ENCODE measurements at regions not wholly inside any gene's neighbourhood (a gene's known extent, or its start where the extent isn't known, plus 50 kb on each side); places are given as distances from the start of the nearest gene placed in this dataset.

GRCh38 chr5:124932791-124933600 lies 186.6 kb upstream of the ZNF608 start:
- Histone ChIP-seq H3K27ac (ENCODE audit: low read depth in 1 of 2, low read length in 2 of 2) (no peak overlapping the region), H3K9me3 (ENCODE audit: control insufficient read depth, low read length) (no peaks in the 10 kb centered on the region)
- no peak for ATAC-seq (ENCODE audit: low FRiP score)

GRCh38 chr5:124935065-124935464 lies 188.6 kb upstream of the ZNF608 start:
- no peaks in the 10 kb centered on the region for H3K9me3 ChIP-seq (ENCODE audit: control insufficient read depth, low read length)
- no peak for DNase-seq
- intact Hi-C loops (cut with DNase I), result no loop called here
- H3K27ac ChIP-seq (ENCODE audit: low read depth in 1 of 2, low read length in 2 of 2), result no peak overlapping the region
- no peaks in the 10 kb centered on the region for H3K27me3 ChIP-seq (ENCODE audit: control insufficient read depth in 1 of 2, insufficient read depth in 2 of 2, low read length in 1 of 2)
- H3K4me3 ChIP-seq (ENCODE audit: low read length in 2 of 2), result no peak overlapping the region
- ATAC-seq (ENCODE audit: low FRiP score), result no peak
- WGBS, 2 donors, result 89 to 95% methylated on average over 4 of the region's 4 CpGs
- H3K4me1 ChIP-seq (ENCODE audit: control insufficient read depth in 1 of 2, insufficient read depth in 2 of 2, low read length in 2 of 2), result no peaks in the 10 kb centered on the region
- no peaks in the 10 kb centered on the region for H3K36me3 ChIP-seq (ENCODE audit: control insufficient read depth in 1 of 2, insufficient read depth in 2 of 2, low read length in 1 of 2)

More at GRCh38 chr5:124932791-124933600, 186.6 kb upstream of the ZNF608 start:
- Histone ChIP-seq H3K4me1 (ENCODE audit: control insufficient read depth in 1 of 2, insufficient read depth in 2 of 2, low read length in 2 of 2) (no peaks in the 10 kb centered on the region), H3K36me3 (ENCODE audit: control insufficient read depth in 1 of 2, insufficient read depth in 2 of 2, low read length in 1 of 2) (no peaks in the 10 kb centered on the region), H3K27me3 (ENCODE audit: control insufficient read depth in 1 of 2, insufficient read depth in 2 of 2, low read length in 1 of 2) (no peaks in the 10 kb centered on the region), H3K4me3 (ENCODE audit: low read length in 2 of 2) (no peak overlapping the region)
- intact Hi-C loops (cut with DNase I), result no loop called here
- WGBS, 2 donors, result 6 to 11% methylated on average over 4 of the region's 4 CpGs
- no peak for DNase-seq

- Histone ChIP-seq H3K4me1 (ENCODE audit: control insufficient read depth in 1 of 2, insufficient read depth in 2 of 2, low read length in 2 of 2) (no peaks in the 10 kb centered on the region), H3K36me3 (ENCODE audit: control insufficient read depth in 1 of 2, insufficient read depth in 2 of 2, low read length in 1 of 2) (no peaks in the 10 kb centered on the region), H3K4me3 (ENCODE audit: low read length in 2 of 2) (no peak overlapping the region), H3K9me3 (ENCODE audit: control insufficient read depth, low read length) (peaks cover 3% of the 10 kb centered on the region), H3K27ac (ENCODE audit: low read depth in 1 of 2, low read length in 2 of 2) (no peak overlapping the region), H3K27me3 (ENCODE audit: control insufficient read depth in 1 of 2, insufficient read depth in 2 of 2, low read length in 1 of 2) (no peaks in the 10 kb centered on the region)
- DNase-seq (no peak), ATAC-seq (ENCODE audit: low FRiP score) (no peak)
- WGBS, 2 donors, result 87 to 88% methylated on average over 4 of the region's 4 CpGs
- intact Hi-C loops (cut with DNase I), result no loop called here
These were observed 190.1 kb upstream of the ZNF608 start for GRCh38 chr5:124936626-124936933.

- intact Hi-C loops (cut with DNase I), result no loop called here
- no peaks in the 10 kb centered on the region for H3K36me3 ChIP-seq (ENCODE audit: control insufficient read depth in 1 of 2, insufficient read depth in 2 of 2, low read length in 1 of 2)
- H3K9me3 ChIP-seq (ENCODE audit: control insufficient read depth, low read length), result peaks cover 3% of the 10 kb centered on the region
- H3K27ac ChIP-seq (ENCODE audit: low read depth in 1 of 2, low read length in 2 of 2), result no peak overlapping the region
- 85% methylated on average over 10 of the region's 10 CpGs for WGBS, 2 donors
- no peak for ATAC-seq (ENCODE audit: low FRiP score)
- H3K4me1 ChIP-seq (ENCODE audit: control insufficient read depth in 1 of 2, insufficient read depth in 2 of 2, low read length in 2 of 2), result no peaks in the 10 kb centered on the region
- no peaks in the 10 kb centered on the region for H3K27me3 ChIP-seq (ENCODE audit: control insufficient read depth in 1 of 2, insufficient read depth in 2 of 2, low read length in 1 of 2)
- no peak overlapping the region for H3K4me3 ChIP-seq (ENCODE audit: low read length in 2 of 2)
- no peak for DNase-seq
These were observed 194.9 kb upstream of the ZNF608 start for GRCh38 chr5:124941051-124942049.

GRCh38 chr5:124948062-124948753 lies 201.8 kb upstream of the ZNF608 start:
- no peaks in the 10 kb centered on the region for H3K27me3 ChIP-seq (ENCODE audit: control insufficient read depth in 1 of 2, insufficient read depth in 2 of 2, low read length in 1 of 2)
- H3K27ac ChIP-seq (ENCODE audit: low read depth in 1 of 2, low read length in 2 of 2), result no peak overlapping the region
- ATAC-seq (ENCODE audit: low FRiP score) (no peak), DNase-seq (no peak)
- H3K36me3 ChIP-seq (ENCODE audit: control insufficient read depth in 1 of 2, insufficient read depth in 2 of 2, low read length in 1 of 2), result no peaks in the 10 kb centered on the region
- WGBS, 2 donors, result 82 to 86% methylated on average over 9 of the region's 9 CpGs
- intact Hi-C loops (cut with DNase I), result no loop called here
- no peaks in the 10 kb centered on the region for H3K4me1 ChIP-seq (ENCODE audit: control insufficient read depth in 1 of 2, insufficient read depth in 2 of 2, low read length in 2 of 2)
- H3K9me3 ChIP-seq (ENCODE audit: control insufficient read depth, low read length), result no peaks in the 10 kb centered on the region
- no peak overlapping the region for H3K4me3 ChIP-seq (ENCODE audit: low read length in 2 of 2)

GRCh38 chr5:124948754-124949275 lies 202.4 kb upstream of the ZNF608 start:
- ATAC-seq (ENCODE audit: low FRiP score), result no peak
- no peak overlapping the region for H3K27ac ChIP-seq (ENCODE audit: low read depth in 1 of 2, low read length in 2 of 2)
- DNase-seq, result no peak
- WGBS, 2 donors, result 86 to 89% methylated on average over 4 of the region's 4 CpGs
- H3K36me3 ChIP-seq (ENCODE audit: control insufficient read depth in 1 of 2, insufficient read depth in 2 of 2, low read length in 1 of 2), result no peaks in the 10 kb centered on the region
- no peak overlapping the region for H3K4me3 ChIP-seq (ENCODE audit: low read length in 2 of 2)
- H3K9me3 ChIP-seq (ENCODE audit: control insufficient read depth, low read length), result no peaks in the 10 kb centered on the region
- no peaks in the 10 kb centered on the region for H3K27me3 ChIP-seq (ENCODE audit: control insufficient read depth in 1 of 2, insufficient read depth in 2 of 2, low read length in 1 of 2)
- H3K4me1 ChIP-seq (ENCODE audit: control insufficient read depth in 1 of 2, insufficient read depth in 2 of 2, low read length in 2 of 2), result no peaks in the 10 kb centered on the region
- intact Hi-C loops (cut with DNase I), result no loop called here

GRCh38 chr5:124949862-124950261 lies 203.4 kb upstream of the ZNF608 start:
- intact Hi-C loops (cut with DNase I), result no loop called here
- H3K27me3 ChIP-seq (ENCODE audit: control insufficient read depth in 1 of 2, insufficient read depth in 2 of 2, low read length in 1 of 2), result no peaks in the 10 kb centered on the region
- 37 to 44% methylated on average over 4 of the region's 4 CpGs for WGBS, 2 donors
- no peaks in the 10 kb centered on the region for H3K9me3 ChIP-seq (ENCODE audit: control insufficient read depth, low read length)
- no peak for DNase-seq
- no peak overlapping the region for H3K4me3 ChIP-seq (ENCODE audit: low read length in 2 of 2)
- no peak overlapping the region for H3K27ac ChIP-seq (ENCODE audit: low read depth in 1 of 2, low read length in 2 of 2)
- no peaks in the 10 kb centered on the region for H3K4me1 ChIP-seq (ENCODE audit: control insufficient read depth in 1 of 2, insufficient read depth in 2 of 2, low read length in 2 of 2)
- no peak for ATAC-seq (ENCODE audit: low FRiP score)
- H3K36me3 ChIP-seq (ENCODE audit: control insufficient read depth in 1 of 2, insufficient read depth in 2 of 2, low read length in 1 of 2), result no peaks in the 10 kb centered on the region

- Histone ChIP-seq H3K36me3 (ENCODE audit: control insufficient read depth in 1 of 2, insufficient read depth in 2 of 2, low read length in 1 of 2) (no peaks in the 10 kb centered on the region), H3K9me3 (ENCODE audit: control insufficient read depth, low read length) (no peaks in the 10 kb centered on the region), H3K4me1 (ENCODE audit: control insufficient read depth in 1 of 2, insufficient read depth in 2 of 2, low read length in 2 of 2) (no peaks in the 10 kb centered on the region), H3K27me3 (ENCODE audit: control insufficient read depth in 1 of 2, insufficient read depth in 2 of 2, low read length in 1 of 2) (no peaks in the 10 kb centered on the region), H3K27ac (ENCODE audit: low read depth in 1 of 2, low read length in 2 of 2) (no peak overlapping the region), H3K4me3 (ENCODE audit: low read length in 2 of 2) (no peak overlapping the region)
- no peak for DNase-seq
- 90 to 96% methylated on average over 3 of the region's 3 CpGs for WGBS, 2 donors
- no peak for ATAC-seq (ENCODE audit: low FRiP score)
- intact Hi-C loops (cut with DNase I), result no loop called here
These were observed 204.7 kb upstream of the ZNF608 start for GRCh38 chr5:124951105-124951504.
